Renal pelvis (tissue), 1 donor: ENCODE measurements at regions not wholly inside any gene's neighbourhood (a gene's known extent, or its start where the extent isn't known, plus 50 kb on each side); places are given as distances from the start of the nearest gene placed in this dataset.
"Not testable (repeated sequence)": the region's sequence is repeated elsewhere in the genome, so short reads cannot be mapped to it uniquely, and the experiment has no call there.

ENCODE experiments used
- DNase-seq: peaks from one replicate; pipeline ENCODE4 v3.0.0-alpha.2; 2013

- no peak for DNase-seq
Observed at GRCh38 chr15:81899730-81900129, 146.1 kb downstream of the MEX3B start.

- no peak for DNase-seq
Observed at GRCh38 chr15:81899024-81899423, 146.8 kb downstream of the MEX3B start.

GRCh38 chr15:81897057-81897677 lies 148.7 kb downstream of the MEX3B start:
- no peak for DNase-seq

DNA sequence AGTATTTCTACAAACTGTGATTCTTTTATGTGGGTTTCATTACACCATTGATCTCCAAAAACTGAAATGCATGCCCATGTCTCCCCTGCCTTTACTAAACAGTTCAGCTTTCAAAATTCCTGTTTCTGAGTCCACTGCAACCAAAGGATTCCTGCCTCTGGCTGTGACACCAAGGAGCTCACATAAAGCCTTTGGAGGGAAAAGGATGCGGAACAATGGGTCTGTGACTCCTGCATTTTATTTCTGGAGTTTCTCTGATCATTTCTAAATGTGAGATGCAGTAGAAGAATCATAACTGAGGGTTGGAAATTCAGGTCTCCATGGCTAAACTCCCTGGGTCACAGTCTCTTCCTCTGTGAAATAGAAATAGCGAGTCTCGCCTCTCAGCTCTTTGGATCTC lies 149.5 kb downstream of the MEX3B start:
- no peak for DNase-seq

GRCh38 chr15:81895723-81896122 lies 150.1 kb downstream of the MEX3B start:
- DNase-seq = no peak

GRCh38 chr15:81894061-81894460 lies 151.8 kb downstream of the MEX3B start:
- no peak for DNase-seq

DNA sequence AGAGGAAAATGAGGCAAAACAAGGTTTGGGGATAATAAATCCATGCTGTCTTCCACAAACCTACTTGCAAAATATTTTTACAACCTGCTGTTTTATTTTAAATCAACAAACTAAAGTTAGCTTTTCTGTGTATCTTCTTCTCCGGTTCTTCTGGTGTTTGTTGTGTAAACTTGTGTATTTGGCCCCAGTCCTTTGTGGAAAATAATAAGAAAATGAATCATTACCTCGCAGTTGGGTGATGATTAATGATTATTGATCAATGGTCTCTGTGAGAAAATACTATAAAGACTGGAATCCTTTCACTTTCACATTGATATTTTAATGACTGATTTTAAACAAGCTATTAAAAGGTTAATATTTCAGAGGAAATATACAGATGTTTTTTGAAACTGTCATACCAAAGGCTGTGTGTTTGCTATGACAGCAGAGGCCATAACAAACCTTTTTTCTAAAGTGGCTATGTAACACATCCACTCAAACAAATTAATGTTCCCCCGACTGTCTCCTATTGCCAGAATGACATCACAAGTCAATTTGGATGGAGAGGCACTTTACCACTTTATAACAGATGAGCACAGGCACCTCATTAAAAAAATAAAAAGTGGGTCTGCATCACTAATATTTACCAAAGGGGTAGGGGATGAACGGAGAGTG lies 152.5 kb downstream of the MEX3B start:
- no peak for DNase-seq

DNA sequence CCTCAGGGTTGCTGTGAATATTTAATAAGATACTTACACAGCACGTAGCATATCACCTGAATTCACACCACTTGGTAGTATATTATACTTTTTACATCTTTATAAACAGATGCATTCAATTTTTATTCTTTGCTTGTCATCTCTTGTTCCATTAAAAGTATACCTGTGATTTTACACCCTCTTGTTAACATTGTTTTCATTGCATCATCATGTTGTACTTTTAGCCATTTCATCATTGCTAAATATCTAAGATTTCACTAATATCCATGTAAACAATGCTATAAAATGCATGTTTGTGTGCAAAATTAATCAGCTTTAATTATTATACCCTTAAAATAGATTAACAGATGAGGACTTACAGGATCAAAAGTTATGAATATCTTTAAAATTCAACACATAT lies 155.3 kb downstream of the MEX3B start:
- DNase-seq = no peak

DNA sequence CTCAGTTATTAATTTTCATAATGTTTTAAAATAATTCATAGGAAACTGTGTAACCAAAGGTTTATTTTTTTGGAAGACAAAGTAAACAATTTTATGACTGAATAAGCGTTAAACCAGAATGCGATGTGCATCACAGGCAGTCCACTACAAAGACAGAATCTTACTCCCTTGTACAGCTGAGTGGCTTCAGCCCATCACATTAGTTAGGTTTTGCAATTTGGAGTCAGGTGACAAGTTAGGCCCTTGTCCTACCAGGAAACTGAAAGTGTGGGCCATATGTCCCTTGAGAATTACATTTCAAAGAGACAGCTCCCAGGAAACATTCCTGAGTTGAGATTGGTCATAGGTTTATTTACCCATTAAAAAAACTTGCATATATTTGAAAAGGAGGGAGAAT lies 156.3 kb downstream of the MEX3B start:
- DNase-seq = no peak

DNA sequence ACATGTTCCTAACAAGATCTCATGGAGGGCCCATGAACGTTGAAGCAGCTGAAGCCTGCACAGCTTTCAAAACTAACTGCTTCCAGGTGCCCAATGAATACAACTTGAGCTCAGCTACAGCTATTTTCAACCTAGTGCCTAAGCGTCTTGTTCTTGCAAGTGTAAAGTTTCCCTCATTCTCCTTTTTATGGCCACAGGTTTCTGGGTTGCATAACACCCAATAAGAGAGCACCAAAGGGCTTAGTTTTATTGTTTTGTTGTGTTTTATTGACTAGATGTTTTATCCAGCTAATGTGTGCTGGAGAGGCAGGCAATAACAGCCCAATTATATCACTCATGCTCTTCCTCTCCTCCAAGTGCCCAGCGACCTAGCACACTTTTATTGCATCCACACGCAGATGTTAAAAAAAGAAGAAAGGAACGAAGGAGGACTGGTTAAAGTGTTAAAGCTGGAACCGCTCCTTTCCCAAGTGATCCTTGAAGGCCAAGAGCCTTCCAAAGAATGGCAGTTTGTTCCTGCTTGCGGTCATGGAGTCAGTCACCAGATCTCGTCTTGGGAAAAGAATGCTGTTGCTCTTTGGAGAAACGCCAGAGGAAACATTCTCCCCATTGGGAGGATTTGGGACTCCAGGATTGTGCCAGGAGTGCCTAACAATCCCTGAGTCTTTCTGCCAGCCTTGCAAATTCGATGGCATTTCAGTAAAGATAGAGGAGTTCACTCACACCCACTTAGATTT lies 156.9 kb downstream of the MEX3B start:
- DNase-seq = no peak

GRCh38 chr15:81887912-81888311 lies 157.9 kb downstream of the MEX3B start:
- DNase-seq = no peak

DNA sequence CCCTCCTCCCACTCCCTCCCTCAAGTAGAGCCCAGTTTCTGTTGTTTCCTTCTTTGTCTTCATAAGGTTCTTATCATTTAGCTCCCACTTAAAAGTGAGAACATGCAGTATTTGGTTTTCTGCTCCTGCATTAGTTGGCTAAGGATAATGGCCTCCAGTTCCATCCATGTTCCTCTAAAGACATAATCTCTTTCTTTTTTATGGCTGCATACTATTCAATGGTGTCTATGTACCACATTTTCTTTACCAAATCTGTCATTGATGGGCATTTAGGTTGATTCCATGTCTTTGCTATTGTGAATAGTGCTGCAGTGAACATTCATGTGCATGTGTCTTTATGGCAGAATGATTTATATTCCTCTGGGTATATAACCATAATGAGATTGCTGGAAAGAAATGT lies 158.6 kb downstream of the MEX3B start:
- DNase-seq = not testable (repeated sequence)

- no peak for DNase-seq
Observed at GRCh38 chr15:81886591-81886990, 159.2 kb downstream of the MEX3B start.

DNA sequence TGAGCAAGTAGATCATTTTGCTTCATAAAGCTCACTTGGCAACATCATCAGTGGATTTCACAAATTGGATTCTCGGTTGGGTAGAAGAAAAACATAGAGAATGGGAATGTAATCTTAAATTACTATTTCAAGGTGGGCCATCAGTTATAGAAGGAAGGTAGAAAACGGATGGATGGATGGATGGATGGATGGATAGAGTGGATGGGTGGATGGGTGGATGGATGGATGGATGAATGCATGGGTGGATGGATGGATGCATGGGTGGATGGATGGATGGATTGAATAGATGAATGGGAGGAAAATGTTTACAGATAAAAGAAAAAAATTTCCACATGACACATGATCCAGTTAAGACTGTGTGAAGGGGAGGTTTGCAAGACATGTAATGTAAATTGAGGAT lies 159.7 kb downstream of the MEX3B start:
- no peak for DNase-seq

DNA sequence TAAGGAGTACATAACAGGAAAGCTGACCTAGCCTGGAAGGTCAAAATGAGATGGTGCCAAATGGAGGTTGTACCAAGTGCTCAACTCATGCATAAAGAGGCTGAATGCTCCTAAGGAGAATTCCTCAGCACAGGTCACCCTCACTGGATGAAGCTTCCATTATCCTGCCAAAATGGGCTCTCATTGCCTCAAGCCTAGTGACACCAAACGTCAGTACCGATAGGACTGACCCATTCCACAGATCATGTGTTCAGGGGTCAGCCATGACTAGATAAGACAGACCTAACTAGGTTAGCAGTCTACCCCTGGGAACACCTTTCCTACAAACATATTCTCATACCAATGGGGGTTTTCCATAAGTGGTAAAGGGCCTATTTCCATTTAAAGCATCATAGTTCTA lies 160.7 kb downstream of the MEX3B start:
- DNase-seq = no peak

DNA sequence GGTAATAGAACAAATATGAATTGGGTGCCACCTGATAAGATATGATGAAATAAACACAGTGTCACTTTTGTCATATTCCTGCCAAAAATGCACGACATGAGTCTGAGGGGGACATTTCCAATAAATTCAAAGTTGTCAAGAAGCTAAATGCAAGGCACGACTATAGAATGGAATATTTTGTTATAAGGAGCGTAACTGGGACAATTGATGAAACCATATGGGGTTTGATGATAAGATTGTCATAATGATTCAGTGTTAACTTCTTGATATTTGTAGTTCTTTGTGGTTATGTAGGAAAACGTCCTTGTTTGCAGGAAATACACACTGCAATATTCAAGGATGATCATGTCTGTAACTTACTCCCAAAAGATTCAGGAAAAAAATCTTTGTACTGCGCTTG lies 163.3 kb downstream of the MEX3B start:
- no peak for DNase-seq

GRCh38 chr15:81880833-81881232 lies 165.0 kb downstream of the MEX3B start:
- no peak for DNase-seq

DNA sequence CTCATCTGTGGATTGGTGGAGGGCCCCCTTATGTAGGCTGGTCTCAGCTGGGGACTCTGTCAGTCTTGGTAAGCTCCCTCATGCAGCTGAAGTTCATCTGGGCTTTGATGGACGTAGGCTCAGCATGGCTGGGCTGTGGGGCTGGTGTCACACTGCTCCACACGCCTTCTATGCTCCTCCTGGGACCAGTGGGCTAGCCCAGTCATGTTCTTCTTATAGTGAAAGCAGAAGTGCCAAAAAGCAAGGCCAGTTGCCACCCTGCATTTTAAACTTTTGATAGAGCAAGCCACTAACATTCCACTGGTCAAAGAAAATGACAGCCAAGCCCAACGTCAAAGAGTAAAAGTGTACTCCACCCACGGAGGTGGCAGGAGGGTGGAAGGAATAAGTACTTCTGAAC lies 165.5 kb downstream of the MEX3B start:
- no peak for DNase-seq

DNA sequence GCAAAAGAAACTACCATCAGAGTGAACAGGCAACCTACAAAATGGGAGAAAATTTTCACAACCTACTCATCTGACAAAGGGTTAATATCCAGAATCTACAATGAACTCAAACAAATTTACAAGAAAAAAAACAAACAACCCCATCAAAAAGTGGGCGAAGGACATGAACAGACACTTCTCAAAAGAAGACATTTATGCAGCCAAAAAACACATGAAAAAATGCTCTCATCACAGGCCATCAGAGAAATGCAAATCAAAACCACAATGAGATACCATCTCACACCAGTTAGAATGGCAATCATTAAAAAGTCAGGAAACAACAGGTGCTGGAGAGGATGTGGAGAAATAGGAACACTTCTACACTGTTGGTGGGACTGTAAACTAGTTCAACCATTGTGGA lies 170.1 kb downstream of the MEX3B start:
- DNase-seq = not testable (repeated sequence)

DNA sequence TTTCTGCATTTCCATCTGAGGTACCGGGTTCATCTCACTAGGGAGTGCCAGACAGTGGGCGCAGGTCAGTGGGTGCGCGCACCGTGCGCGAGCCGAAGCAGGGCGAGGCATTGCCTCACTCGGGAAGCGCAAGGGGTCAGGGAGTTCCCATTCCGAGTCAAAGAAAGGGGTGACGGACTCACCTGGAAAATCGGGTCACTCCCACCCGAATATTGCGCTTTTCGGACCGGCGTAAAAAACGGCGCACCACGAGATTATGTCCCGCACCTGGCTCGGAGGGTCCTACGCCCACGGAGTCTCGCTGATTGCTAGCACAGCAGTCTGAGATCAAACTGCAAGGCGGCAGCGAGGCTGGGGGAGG lies 175.1 kb downstream of the MEX3B start:
- not testable (repeated sequence) for DNase-seq

GRCh38 chr15:81870062-81870745 lies 175.6 kb downstream of the MEX3B start:
- not testable (repeated sequence) for DNase-seq

GRCh38 chr15:81869161-81869954 lies 176.5 kb downstream of the MEX3B start:
- DNase-seq = no peak
